ENCODE measurements at regions not wholly inside any gene's neighbourhood (a gene's known extent, or its start where the extent isn't known, plus 50 kb on each side); places are given as distances from the start of the nearest gene placed in this dataset.
"Not testable (repeated sequence)": the region's sequence is repeated elsewhere in the genome, so short reads cannot be mapped to it uniquely, and the experiment has no call there.

GRCh38 chr21:41567901-41568510 is 60.0 kb upstream of the TMPRSS2 start:
- Histone ChIP-seq H3K4me3 (no peak overlapping the region), H3K9me3 (peaks cover 0 to 13% of the 10 kb centered on the region in 2 donors), H3K36me3 (no peaks in the 10 kb centered on the region), H3K4me1 (no peaks in the 10 kb centered on the region), H3K27ac (no peak overlapping the region), H3K27me3 (no peaks in the 10 kb centered on the region)
- intact Hi-C loops (cut with DNase I; ENCODE audit: low total_unique reads) = no loop called here
- no peak for TF ChIP-seq POLR2A (IDR thresholded peaks at IDR 0.05)
- no peak for TF ChIP-seq CTCF (IDR thresholded peaks at IDR 0.05)
- TF ChIP-seq POLR2AphosphoS5 (IDR thresholded peaks at IDR 0.05) = no peak
- DNase-seq (ENCODE audit: low spot score in 2 of 2) = no peak

GRCh38 chr21:41567237-41567636 is 59.3 kb upstream of the TMPRSS2 start:
- H3K27me3 ChIP-seq; H3K4me3 ChIP-seq; DNase-seq (ENCODE audit: low spot score in 2 of 2); intact Hi-C loops (cut with DNase I; ENCODE audit: low total_unique reads); H3K4me1 ChIP-seq; H3K36me3 ChIP-seq; H3K27ac ChIP-seq: not testable (repeated sequence)
- H3K9me3 ChIP-seq = peaks cover 0 to 10% of the 10 kb centered on the region in 2 donors

- intact Hi-C loops (cut with DNase I; ENCODE audit: low total_unique reads) = no loop called here
- H3K9me3 ChIP-seq = peaks cover 0 to 4% of the 10 kb centered on the region in 2 donors
- TF ChIP-seq POLR2A (IDR thresholded peaks at IDR 0.05) (no peak), CTCF (IDR thresholded peaks at IDR 0.05) (no peak), POLR2AphosphoS5 (IDR thresholded peaks at IDR 0.05) (no peak)
- H3K4me3 ChIP-seq = no peak overlapping the region
- no peaks in the 10 kb centered on the region for H3K36me3 ChIP-seq
- no peaks in the 10 kb centered on the region for H3K4me1 ChIP-seq
- no peaks in the 10 kb centered on the region for H3K27me3 ChIP-seq
- no peak for DNase-seq (ENCODE audit: low spot score in 2 of 2)
- no peak overlapping the region for H3K27ac ChIP-seq
Observed at GRCh38 chr21:41566500-41567014, 58.6 kb upstream of the TMPRSS2 start.

GRCh38 chr21:41565550-41565949 is 57.6 kb upstream of the TMPRSS2 start:
- no peaks in the 10 kb centered on the region for H3K9me3 ChIP-seq
- intact Hi-C loops (cut with DNase I; ENCODE audit: low total_unique reads) = no loop called here
- no peaks in the 10 kb centered on the region for H3K4me1 ChIP-seq
- no peaks in the 10 kb centered on the region for H3K27me3 ChIP-seq
- TF ChIP-seq CTCF (IDR thresholded peaks at IDR 0.05) (no peak), POLR2AphosphoS5 (IDR thresholded peaks at IDR 0.05) (no peak), POLR2A (IDR thresholded peaks at IDR 0.05) (no peak)
- H3K27ac ChIP-seq = no peak overlapping the region
- no peaks in the 10 kb centered on the region for H3K36me3 ChIP-seq
- no peak overlapping the region for H3K4me3 ChIP-seq
- no peak for DNase-seq (ENCODE audit: low spot score in 2 of 2)

- Histone ChIP-seq H3K36me3 (no peaks in the 10 kb centered on the region), H3K4me3 (no peak overlapping the region), H3K27ac (no peak overlapping the region), H3K9me3 (no peaks in the 10 kb centered on the region), H3K27me3 (no peaks in the 10 kb centered on the region), H3K4me1 (no peaks in the 10 kb centered on the region)
- TF ChIP-seq CTCF (IDR thresholded peaks at IDR 0.05) (no peak), POLR2A (IDR thresholded peaks at IDR 0.05) (no peak), POLR2AphosphoS5 (IDR thresholded peaks at IDR 0.05) (no peak)
- intact Hi-C loops (cut with DNase I; ENCODE audit: low total_unique reads) = loop anchor here (1.0 kb wide), 1 partner anchor 9 kb away; no protein-coding TSS in a partner anchor
- DNase-seq (ENCODE audit: low spot score in 2 of 2) = no peak
Observed at GRCh38 chr21:41564871-41565274, 56.9 kb upstream of the TMPRSS2 start.
